HepG2 (cell line): ENCODE measurements at regions not wholly inside any gene's neighbourhood (a gene's known extent, or its start where the extent isn't known, plus 50 kb on each side); places are given as distances from the start of the nearest gene placed in this dataset.

Experiments
- ATAC-seq: fragments of 200-7000 bp; cut with Tn5 transposase; 3 replicates; pipeline ENCODE4 v1.9.1; 2020; ENCODE audit warnings: mild to moderate bottlenecking, moderate library complexity
- BruUV-seq: library from RNA; stranded (reverse); fragments of 400-500 nt; replicated peaks from 2 replicates; lab custom pipeline; 2021; lab: Mats Ljungman, UMichigan
- CTCF ChIA-PET: fragments of 300-600 bp; formaldehyde crosslinking; extraction: SDS; loops from one replicate; lab custom pipeline; 2021; ENCODE audit warnings: low total read pairs, inconsistent platforms, low intra/inter-chr PET ratio; lab: Yijun Ruan, JAX
- POLR2A ChIA-PET: fragments of 350-600 bp; sonication (Branson Sonifier 250); formaldehyde crosslinking; loops from one replicate; lab custom pipeline; 2020; ENCODE audit warnings: antibody characterized with exemption, inconsistent platforms; lab: Yijun Ruan, JAX
- DNase-seq: peaks from one replicate; pipeline ENCODE4 v3.0.0-alpha.2; 2015; ENCODE audit warnings: low spot score
- FAIRE-seq: peaks from 3 replicates; lab custom pipeline; 2011; peaks lifted over from hg19 to GRCh38; lab: Jason Lieb, UNC
- H2AFZ ChIP-seq: one replicate; pipeline ENCODE4 v1.6.1; 2011; ENCODE audit warnings: low read length, inconsistent platforms
- H3K27ac ChIP-seq: fragments of 300-600 bp; 3 replicates; pipeline ENCODE4 v1.8.0; 2011; ENCODE audit warnings: mixed run types, mild to moderate bottlenecking, mixed read lengths, low read length, inconsistent platforms; ENCODE audit not compliant: insufficient read depth; ENCODE audit errors: extremely low read length
- H3K27me3 ChIP-seq, 2 experiments: fragments of 200-600 bp in 1 of 2; 2 replicates in 1 of 2; 3 replicates in 1 of 2; pipeline versions ENCODE4 v1.6.0 to v1.8.0; 2011; ENCODE audit warnings: low read length in 2 of 2, mild to moderate bottlenecking in 2 of 2, moderate library complexity in 2 of 2, inconsistent platforms in 1 of 2; ENCODE audit not compliant: insufficient read depth in 2 of 2, control insufficient read depth in 1 of 2
- H3K36me3 ChIP-seq, 2 experiments: fragments of 200-600 bp in 1 of 2; replicated peaks in 1 of 2; 2 replicates in 1 of 2; 3 replicates in 1 of 2; pipeline versions ENCODE4 v1.5.1 to v1.8.0; 2011; ENCODE audit warnings: low read length in 2 of 2, inconsistent platforms in 1 of 2; ENCODE audit not compliant: insufficient read depth in 2 of 2, control insufficient read depth in 1 of 2
- H3K4me1 ChIP-seq: 2 replicates; pipeline ENCODE4 v1.5.1; 2012; ENCODE audit warnings: low read length, inconsistent platforms; ENCODE audit not compliant: insufficient read depth
- H3K4me2 ChIP-seq: 2 replicates; pipeline ENCODE4 v1.6.0; 2011; ENCODE audit warnings: low read depth, low read length, inconsistent platforms
- H3K4me3 ChIP-seq, 3 experiments: fragments of 200-600 bp in 1 of 3; sonication (generic), shearing (Covaris generic) in 1 of 3; replicated peaks in 1 of 3; 2 replicates each; pipeline ENCODE4 v1.5.1; 2011 to 2016; ENCODE audit warnings: low read length in 3 of 3, inconsistent platforms in 2 of 3, low read depth in 2 of 3, mild to moderate bottlenecking in 2 of 3, control low read depth in 1 of 3, mixed read lengths in 1 of 3; ENCODE audit not compliant: insufficient read depth in 1 of 3
- H3K79me2 ChIP-seq: one replicate; pipeline ENCODE4 v1.6.1; 2011; ENCODE audit warnings: low read length, inconsistent platforms; ENCODE audit not compliant: insufficient read depth
- H3K9ac ChIP-seq: 2 replicates; pipeline ENCODE4 v1.6.0; 2011; ENCODE audit warnings: mild to moderate bottlenecking, low read depth, low read length, inconsistent platforms; ENCODE audit not compliant: insufficient read depth
- H3K9me3 ChIP-seq: 2 replicates; pipeline ENCODE4 v1.5.1; 2012; ENCODE audit warnings: mild to moderate bottlenecking, low read length
- H4K20me1 ChIP-seq: 2 replicates; pipeline ENCODE4 v1.6.0; 2011; ENCODE audit warnings: inconsistent platforms, mild to moderate bottlenecking, low read length, moderate library complexity; ENCODE audit not compliant: insufficient read depth
- ATF1 ChIP-seq: IDR thresholded peaks from 2 replicates; pipeline ENCODE4 v1.6.1; 2016; ENCODE audit warnings: mild to moderate bottlenecking, control low read depth
- HDAC2 ChIP-seq: sonication (generic); formaldehyde crosslinking; IDR thresholded peaks from 2 replicates; pipeline ENCODE4 v1.4.0; 2020; ENCODE audit warnings: missing genetic modification reagents
- MNT ChIP-seq: fragments of 450-650 bp; IDR thresholded peaks from 2 replicates; pipeline ENCODE4 v1.6.1; 2016
- PITX1 ChIP-seq: sonication (generic); formaldehyde crosslinking; IDR thresholded peaks from 2 replicates; pipeline ENCODE4 v1.5.1; 2020; ENCODE audit warnings: mild to moderate bottlenecking, missing genetic modification reagents
- RERE ChIP-seq: IDR thresholded peaks from 2 replicates; pipeline ENCODE4 v1.6.1; 2016; ENCODE audit warnings: low read depth, missing genetic modification reagents, missing compliant biosample characterization
- ZBTB40 ChIP-seq, 2 experiments: fragments of 450-650 bp in 1 of 2; sonication (generic) in 1 of 2; formaldehyde crosslinking in 1 of 2; IDR thresholded peaks; 2 replicates each; pipeline versions ENCODE4 v1.6.1 to v1.8.0; 2016 to 2022; ENCODE audit warnings: antibody characterized with exemption in 1 of 2, mild to moderate bottlenecking in 1 of 2, missing genetic modification reagents in 1 of 2
- ZNF235 ChIP-seq: sonication (generic); formaldehyde crosslinking; IDR thresholded peaks from 2 replicates; pipeline ENCODE4 v1.8.1; 2023; ENCODE audit warnings: mild to moderate bottlenecking, missing genetic modification reagents, borderline replicate concordance
- WGBS: methylation state at CpG from one replicate; pipeline ENCODE4 v1.1.6; 2017; ENCODE audit warnings: low lambda C conversion rate; 5-methylcytosine and 5-hydroxymethylcytosine counted together
- in situ Hi-C: cut with HindIII; loops from 2 replicates; pipeline ENCODE4 v1.10.0; 2017; ENCODE audit warnings: low pct_unique_long_range_greater_than_20kb; ENCODE audit not compliant: extremely low pct_ligation_motif_present
- intact Hi-C: fragments of 100-400 bp; cut with micrococcal nuclease; formaldehyde crosslinking; loops from one replicate; pipeline ENCODE4 v1.10.0; 2022; ENCODE audit not compliant: unreplicated experiment

GRCh38 chr5:6926491-6927038 is 213.3 kb downstream of the TENT4A start:
- intact Hi-C loops (no loop called here), in situ Hi-C loops (no loop called here)
- 0% methylated on average over 1 of the region's 1 CpG for WGBS
- H4K20me1 ChIP-seq: no peaks in the 10 kb centered on the region
- no TSS peak for BruUV-seq
- H3K27ac ChIP-seq: no peak overlapping the region
- H3K36me3 ChIP-seq: no peaks in the 10 kb centered on the region
- no peaks in the 10 kb centered on the region for H3K27me3 ChIP-seq
- ATAC-seq: no peak
- H3K9ac ChIP-seq: no peak overlapping the region
- no peak for FAIRE-seq
- no peaks in the 10 kb centered on the region for H3K79me2 ChIP-seq
- CTCF ChIA-PET: no interaction called here
- H3K4me2 ChIP-seq: no peak overlapping the region
- no peak for DNase-seq
- H3K4me1 ChIP-seq: no peaks in the 10 kb centered on the region
- no peaks in the 10 kb centered on the region for H3K9me3 ChIP-seq
- H3K4me3 ChIP-seq: no peak overlapping the region
- POLR2A ChIA-PET: no interaction called here
- H2AFZ ChIP-seq: no peak overlapping the region
- TF ChIP-seq ATF1 (CRISPR knock-in tag) (no peak), MNT (no peak), RERE (no peak), PITX1 (CRISPR knock-in tag) (no peak), ZNF235 (CRISPR knock-in tag) (no peak), HDAC2 (CRISPR knock-in tag) (no peak), ZBTB40 (IDR thresholded peaks at IDR 0.05) (no peak), ZBTB40 (CRISPR knock-in tag; IDR thresholded peaks at IDR 0.05) (no peak)
